VCaP (cell line): ENCODE measurements at regions not wholly inside any gene's neighbourhood (a gene's known extent, or its start where the extent isn't known, plus 50 kb on each side); places are given as distances from the start of the nearest gene placed in this dataset.

Source experiments
- H3K27ac ChIP-seq: fragments of 450-650 bp; 2 replicates; pipeline ENCODE4 v1.5.1; 2017
- TF ChIP-seq, protein P1 (sequence below): fragments of 450-650 bp; conservative IDR thresholded peaks from 2 replicates; pipeline ENCODE4 v1.5.1; 2017; ENCODE audit warnings: mild to moderate bottlenecking, moderate library complexity

DNA sequence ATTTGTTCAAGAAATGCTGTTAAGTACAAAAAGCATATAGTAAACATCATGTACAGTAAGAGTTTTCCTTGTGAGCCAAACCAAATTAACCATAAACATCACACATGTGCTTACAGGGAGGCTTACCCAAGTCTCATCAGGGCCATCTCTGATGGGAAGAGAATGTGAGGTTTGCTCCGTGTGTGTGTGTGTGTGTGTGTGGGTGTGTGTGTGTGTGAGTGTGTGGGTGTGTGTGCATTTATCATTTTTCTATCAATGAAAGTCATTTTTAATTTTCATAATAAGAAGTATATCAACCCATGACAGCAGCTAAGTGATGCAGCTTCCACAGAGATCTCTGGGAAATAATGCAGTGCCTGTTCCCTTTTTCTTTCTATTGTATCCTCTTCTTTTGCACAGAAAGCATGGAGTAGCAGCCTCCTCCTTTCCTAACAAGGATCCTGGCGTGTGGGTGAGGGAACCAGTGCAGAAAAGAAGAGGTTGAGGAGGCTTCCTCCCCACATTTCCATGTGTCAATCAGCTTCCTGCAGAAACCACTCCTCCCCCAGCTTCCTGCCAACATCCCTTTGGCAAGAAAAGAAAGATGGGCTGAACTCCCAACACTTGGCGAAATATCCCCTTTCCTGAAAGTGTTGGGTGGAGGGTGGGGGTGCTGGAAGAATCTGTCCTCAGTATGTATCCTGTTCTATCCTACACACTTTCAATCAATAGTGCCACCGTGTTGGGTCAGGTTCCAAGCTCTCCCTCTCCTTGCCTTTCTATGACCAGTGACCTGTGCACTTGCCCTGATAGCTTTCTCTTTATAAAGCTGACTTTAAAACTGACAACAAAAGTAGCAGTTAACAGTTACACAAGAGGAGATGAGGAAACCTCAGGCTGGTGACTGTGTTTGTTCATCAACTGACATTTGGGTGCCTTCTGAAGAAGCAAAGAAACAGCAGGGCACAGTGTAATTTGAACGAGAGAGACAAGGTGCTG, 251.8 kb upstream of the CITED2 start:
- TF ChIP-seq, protein P1, sequence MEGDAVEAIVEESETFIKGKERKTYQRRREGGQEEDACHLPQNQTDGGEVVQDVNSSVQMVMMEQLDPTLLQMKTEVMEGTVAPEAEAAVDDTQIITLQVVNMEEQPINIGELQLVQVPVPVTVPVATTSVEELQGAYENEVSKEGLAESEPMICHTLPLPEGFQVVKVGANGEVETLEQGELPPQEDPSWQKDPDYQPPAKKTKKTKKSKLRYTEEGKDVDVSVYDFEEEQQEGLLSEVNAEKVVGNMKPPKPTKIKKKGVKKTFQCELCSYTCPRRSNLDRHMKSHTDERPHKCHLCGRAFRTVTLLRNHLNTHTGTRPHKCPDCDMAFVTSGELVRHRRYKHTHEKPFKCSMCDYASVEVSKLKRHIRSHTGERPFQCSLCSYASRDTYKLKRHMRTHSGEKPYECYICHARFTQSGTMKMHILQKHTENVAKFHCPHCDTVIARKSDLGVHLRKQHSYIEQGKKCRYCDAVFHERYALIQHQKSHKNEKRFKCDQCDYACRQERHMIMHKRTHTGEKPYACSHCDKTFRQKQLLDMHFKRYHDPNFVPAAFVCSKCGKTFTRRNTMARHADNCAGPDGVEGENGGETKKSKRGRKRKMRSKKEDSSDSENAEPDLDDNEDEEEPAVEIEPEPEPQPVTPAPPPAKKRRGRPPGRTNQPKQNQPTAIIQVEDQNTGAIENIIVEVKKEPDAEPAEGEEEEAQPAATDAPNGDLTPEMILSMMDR, result no peak
- H3K27ac ChIP-seq, result no peak overlapping the region

DNA sequence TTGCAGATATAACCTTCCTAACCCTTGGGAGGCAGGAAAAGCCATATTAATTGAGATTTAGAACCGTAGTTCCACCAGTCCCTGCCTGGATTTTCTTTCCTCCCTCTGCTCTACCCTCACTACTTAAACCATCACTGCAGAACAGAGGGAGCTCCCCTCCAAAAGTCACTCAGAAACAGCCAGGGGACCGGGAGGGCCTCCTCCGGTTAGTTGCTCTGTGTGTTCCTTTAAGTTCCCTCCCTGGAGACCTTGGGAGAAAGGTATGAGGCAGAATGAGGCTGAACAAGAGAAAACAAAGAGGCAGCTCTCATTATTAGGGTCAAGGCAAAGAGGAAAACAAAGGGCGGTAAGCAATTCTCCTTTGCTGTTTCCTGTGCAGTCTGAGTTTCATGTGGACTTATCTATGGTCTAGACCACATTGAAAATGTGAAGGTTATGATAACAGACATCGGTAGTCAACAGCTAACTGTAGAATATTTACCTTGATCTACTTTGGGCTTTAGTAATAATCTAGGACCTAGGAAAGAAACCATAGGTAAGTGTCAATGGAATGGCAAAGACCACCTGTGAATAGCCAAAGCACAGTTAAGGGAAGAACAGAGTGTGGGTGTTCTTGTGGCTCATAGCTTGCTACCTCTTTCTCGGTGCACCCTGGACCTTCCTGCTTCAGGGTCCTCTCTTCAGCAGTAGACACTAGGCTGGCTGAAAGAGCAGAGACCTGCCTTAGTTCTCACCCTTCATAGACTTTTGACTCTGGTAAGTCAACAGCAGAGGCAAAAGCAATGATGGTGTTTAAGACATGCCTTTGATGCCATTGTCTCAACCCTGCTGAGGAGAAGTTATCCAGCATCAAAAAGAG, 250.9 kb upstream of the CITED2 start:
- TF ChIP-seq, protein P1, result no peak
- H3K27ac ChIP-seq, result no peak overlapping the region

DNA sequence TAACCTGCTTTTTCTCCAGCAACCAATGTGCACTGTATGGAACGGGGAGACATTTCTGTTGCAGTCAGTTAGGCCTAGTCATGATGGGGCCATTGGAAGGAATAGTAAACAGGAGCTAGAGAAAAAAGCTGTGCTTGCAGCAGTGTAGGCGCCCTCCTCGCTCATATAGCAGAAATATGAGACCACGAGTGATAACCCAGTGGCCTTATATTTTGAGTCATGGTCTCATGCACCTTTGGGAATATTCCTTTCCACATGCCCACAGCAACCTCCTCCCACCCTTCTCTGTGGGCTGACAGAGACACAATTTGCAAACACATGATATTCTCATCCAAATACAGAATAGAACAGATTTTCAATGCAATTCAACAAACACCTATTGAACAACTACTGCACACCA, 248.9 kb upstream of the CITED2 start:
- no peak overlapping the region for H3K27ac ChIP-seq
- TF ChIP-seq, protein P1, result no peak

DNA sequence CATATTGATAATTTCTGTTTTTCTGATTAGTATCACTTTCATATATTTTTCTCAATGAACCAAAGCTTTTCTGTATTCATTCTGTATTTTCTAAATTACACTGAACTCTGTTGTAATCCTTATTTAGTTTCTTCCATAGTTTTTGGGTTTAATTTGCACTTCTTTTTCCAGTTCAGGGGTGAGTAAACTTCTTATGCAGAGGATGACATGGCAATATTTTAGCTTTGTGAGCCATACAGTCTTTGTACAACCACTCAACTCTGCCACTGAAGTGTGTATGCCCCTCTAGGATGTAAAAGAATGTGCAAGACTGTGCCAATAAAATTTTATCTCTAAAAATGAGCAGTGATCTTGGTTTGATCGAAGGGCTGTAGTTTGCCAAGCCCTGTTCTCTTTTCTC, 239.0 kb upstream of the CITED2 start:
- no peak overlapping the region for H3K27ac ChIP-seq
- TF ChIP-seq, protein P1, result no peak

DNA sequence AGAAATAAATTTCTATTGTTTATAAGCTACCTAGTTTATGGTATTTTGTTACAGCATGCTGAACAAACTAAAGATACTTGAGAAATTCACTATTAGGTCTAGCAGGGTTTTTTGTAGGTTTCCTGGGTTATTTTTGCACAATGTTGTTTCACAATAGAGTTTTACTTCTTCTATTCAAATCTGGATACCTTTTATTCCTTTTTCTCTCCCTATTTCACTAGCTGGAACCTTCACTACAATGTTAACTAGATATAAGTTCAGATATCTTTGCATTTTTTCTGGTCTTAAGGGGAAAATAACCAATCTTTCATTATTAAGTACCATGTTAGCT, 237.7 kb upstream of the CITED2 start:
- TF ChIP-seq, protein P1, result no peak
- no peak overlapping the region for H3K27ac ChIP-seq

DNA sequence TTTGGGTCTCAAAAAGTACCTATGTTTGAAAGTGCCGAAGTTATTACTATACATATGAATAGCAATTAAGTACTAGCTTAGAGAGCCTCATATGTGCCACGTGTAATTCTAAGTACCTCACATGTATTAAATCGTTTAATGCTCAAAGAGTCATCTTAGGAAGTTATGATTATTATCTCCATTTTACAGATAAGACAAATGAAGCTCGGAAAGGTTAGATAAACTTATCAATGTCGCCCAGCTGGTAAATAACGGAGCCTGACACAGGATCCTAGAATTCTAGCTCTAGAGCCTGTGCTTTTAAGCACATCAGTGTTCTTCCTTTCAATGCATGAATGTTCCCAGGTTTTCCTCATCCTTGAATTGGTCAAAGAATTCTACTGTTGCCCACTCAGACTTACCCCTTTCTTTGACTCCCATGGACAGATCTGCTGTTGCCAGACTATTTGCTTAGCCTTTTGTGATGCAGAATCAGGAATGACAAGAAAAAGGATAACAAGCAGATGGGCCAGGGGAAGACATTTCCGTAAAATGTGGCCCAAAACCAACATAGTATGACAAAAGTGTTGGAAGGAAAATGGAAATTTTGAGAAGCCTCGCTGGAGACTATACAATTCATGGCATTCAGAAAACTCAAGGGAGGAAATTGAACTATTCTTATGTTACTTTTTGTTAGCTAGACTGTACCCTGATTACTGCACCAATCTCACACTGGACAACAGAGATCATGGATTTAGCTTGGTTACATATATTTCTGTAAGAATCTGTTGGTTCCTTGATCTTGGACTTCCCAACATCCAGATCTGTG, 237.1 kb upstream of the CITED2 start:
- H3K27ac ChIP-seq, result no peak overlapping the region
- TF ChIP-seq, protein P1, result no peak
